ENCODE measurements at regions not wholly inside any gene's neighbourhood (a gene's known extent, or its start where the extent isn't known, plus 50 kb on each side); places are given as distances from the start of the nearest gene placed in this dataset.

GRCh38 chr14:39998114-39998513 lies 565.9 kb upstream of the FBXO33 start:
- intact Hi-C loops (cut with micrococcal nuclease; ENCODE audit: unreplicated experiment): no loop called here
- no TSS peak for BruUV-seq (replicated peaks)
- 2% methylated on average over 2 of the region's 2 CpGs for WGBS (ENCODE audit: low lambda C conversion rate)

GRCh38 chr14:39991041-39991440 lies 558.8 kb upstream of the FBXO33 start:
- DNase-seq (ENCODE audit: low spot score): no peak
- no peak overlapping the region for H3K27ac ChIP-seq (ENCODE audit: extremely low read length, insufficient read depth, low read length)
- no peak overlapping the region for H3K9ac ChIP-seq (ENCODE audit: insufficient read depth, low read depth, low read length)
- intact Hi-C loops (cut with micrococcal nuclease; ENCODE audit: unreplicated experiment): no loop called here
- H3K4me1 ChIP-seq (ENCODE audit: insufficient read depth, low read length): no peaks in the 10 kb centered on the region
- H3K4me3 ChIP-seq (replicated peaks in 1 of 3; ENCODE audit: insufficient read depth in 1 of 3, low read depth in 2 of 3, low read length in 3 of 3): no peak overlapping the region
- no TSS peak for BruUV-seq (replicated peaks)
- no peaks in the 10 kb centered on the region for H3K36me3 ChIP-seq (replicated peaks in 1 of 2; ENCODE audit: control insufficient read depth in 1 of 2, insufficient read depth in 2 of 2, low read length in 2 of 2)
- no peaks in the 10 kb centered on the region for H3K27me3 ChIP-seq (ENCODE audit: control insufficient read depth in 1 of 2, insufficient read depth in 2 of 2, low read length in 2 of 2)
- no peaks in the 10 kb centered on the region for H4K20me1 ChIP-seq (ENCODE audit: insufficient read depth, low read length)
- no peaks in the 10 kb centered on the region for H3K79me2 ChIP-seq (ENCODE audit: insufficient read depth, low read length)
- no peak for FAIRE-seq
- 0% methylated on average over 2 of the region's 2 CpGs for WGBS (ENCODE audit: low lambda C conversion rate)
- H3K4me2 ChIP-seq (ENCODE audit: low read depth, low read length): no peak overlapping the region
- POLR2A ChIA-PET: no interaction called here
- CTCF ChIA-PET (ENCODE audit: low intra/inter-chr PET ratio, low total read pairs): no interaction called here
- no peak for ATAC-seq
- no peak for TF ChIP-seq ZMAT3 (CRISPR knock-in tag; conservative IDR thresholded peaks at IDR 0.05)
- in situ Hi-C loops (cut with HindIII; ENCODE audit: extremely low pct_ligation_motif_present, low pct_unique_long_range_greater_than_20kb): no loop called here
- no peak overlapping the region for H2AFZ ChIP-seq (ENCODE audit: low read length)
- 0 out of 2 replicates have a peak, but pooled peaks cover 4% of the 10 kb centered on the region for H3K9me3 ChIP-seq (ENCODE audit: low read length)

More at GRCh38 chr14:39998114-39998513, 565.9 kb upstream of the FBXO33 start:
- H3K79me2 ChIP-seq (ENCODE audit: insufficient read depth, low read length): no peaks in the 10 kb centered on the region
- H3K4me2 ChIP-seq (ENCODE audit: low read depth, low read length): no peak overlapping the region
- ATAC-seq (no peak), FAIRE-seq (no peak), DNase-seq (ENCODE audit: low spot score) (no peak)
- 0 out of 2 replicates have a peak, but pooled peaks cover 4% of the 10 kb centered on the region for H3K9me3 ChIP-seq (ENCODE audit: low read length)
- H3K4me3 ChIP-seq (replicated peaks in 1 of 3; ENCODE audit: insufficient read depth in 1 of 3, low read depth in 2 of 3, low read length in 3 of 3): no peak overlapping the region
- no peak overlapping the region for H2AFZ ChIP-seq (ENCODE audit: low read length)
- ChIA-PET CTCF (ENCODE audit: low intra/inter-chr PET ratio, low total read pairs) (no interaction called here), POLR2A (no interaction called here)
- no peak overlapping the region for H3K27ac ChIP-seq (ENCODE audit: extremely low read length, insufficient read depth, low read length)
- peak; percentile 87 for TF ChIP-seq MAFF (IDR thresholded peaks at IDR 0.05; ENCODE audit: low read depth, low read length)
- no peak for TF ChIP-seq KMT2A (CRISPR knock-in tag; IDR thresholded peaks at IDR 0.05)
- TF ChIP-seq KLF6 (CRISPR knock-in tag; IDR thresholded peaks at IDR 0.05): no peak
- TF ChIP-seq MAFK (conservative IDR thresholded peaks at IDR 0.05 in 1 of 2, IDR thresholded peaks at IDR 0.05 in 1 of 2; ENCODE audit: low read length in 2 of 2): peak; percentile 90 to 92
- no peaks in the 10 kb centered on the region for H3K27me3 ChIP-seq (ENCODE audit: control insufficient read depth in 1 of 2, insufficient read depth in 2 of 2, low read length in 2 of 2)
- H4K20me1 ChIP-seq (ENCODE audit: insufficient read depth, low read length): no peaks in the 10 kb centered on the region
- no peak overlapping the region for H3K9ac ChIP-seq (ENCODE audit: insufficient read depth, low read depth, low read length)
- no peaks in the 10 kb centered on the region for H3K4me1 ChIP-seq (ENCODE audit: insufficient read depth, low read length)
- no peaks in the 10 kb centered on the region for H3K36me3 ChIP-seq (replicated peaks in 1 of 2; ENCODE audit: control insufficient read depth in 1 of 2, insufficient read depth in 2 of 2, low read length in 2 of 2)
- in situ Hi-C loops (cut with HindIII; ENCODE audit: extremely low pct_ligation_motif_present, low pct_unique_long_range_greater_than_20kb): no loop called here

Data from HepG2 (cell line).